HEK293 (cell line): ENCODE measurements at regions not wholly inside any gene's neighbourhood (a gene's known extent, or its start where the extent isn't known, plus 50 kb on each side); places are given as distances from the start of the nearest gene placed in this dataset.

ENCODE experiments used
- CTCF ChIA-PET: fragments of 350-600 bp; formaldehyde crosslinking; extraction: SDS; loops from one replicate; lab custom pipeline; 2021; ENCODE audit warnings: antibody characterized with exemption; lab: Yijun Ruan, JAX
- POLR2A ChIA-PET: fragments of 300-600 bp; formaldehyde crosslinking; extraction: SDS; loops from one replicate; lab custom pipeline; 2020; ENCODE audit warnings: antibody characterized with exemption, inconsistent platforms; lab: Yijun Ruan, JAX
- H3K27ac ChIP-seq: fragments of 200-500 bp; sonication (Bioruptor generic); 2 replicates; pipeline ENCODE4 v1.5.1; 2014; ENCODE audit warnings: low read depth, low read length, control low read depth, inconsistent platforms; ENCODE audit errors: extremely low read depth
- H3K36me3 ChIP-seq, 2 experiments: fragments of 200-500 bp in 1 of 2; sonication (Bioruptor generic) in 1 of 2; 1 replicate in 1 of 2; 2 replicates in 1 of 2; pipeline ENCODE4 v1.5.1; 2014 to 2017; ENCODE audit warnings: inconsistent platforms in 2 of 2, low read length in 2 of 2; ENCODE audit not compliant: control insufficient read depth in 2 of 2, insufficient read depth in 1 of 2
- H3K4me1 ChIP-seq: fragments of 200-500 bp; sonication (Bioruptor generic); 2 replicates; pipeline ENCODE4 v1.5.1; 2014; ENCODE audit warnings: mild to moderate bottlenecking, low read length, inconsistent platforms; ENCODE audit not compliant: control insufficient read depth, insufficient read depth
- H3K4me3 ChIP-seq: 2 replicates; pipeline ENCODE4 v1.5.1; 2011; ENCODE audit warnings: low read depth, mild to moderate bottlenecking, control low read depth, low read length, moderate library complexity
- H3K9me3 ChIP-seq: fragments of 200-500 bp; sonication (Bioruptor generic); 2 replicates; pipeline ENCODE4 v1.5.1; 2014; ENCODE audit warnings: low read depth, low read length, inconsistent platforms; ENCODE audit not compliant: control insufficient read depth, insufficient read depth
- BCL11B ChIP-seq: fragments of 450-650 bp; formaldehyde crosslinking; IDR thresholded peaks from 2 replicates; pipeline ENCODE4 v1.5.1; 2016; ENCODE audit warnings: low read depth, missing biosample characterization, missing genetic modification characterization
- IKZF3 ChIP-seq: fragments of 450-650 bp; IDR thresholded peaks from 2 replicates; pipeline ENCODE4 v1.5.0; 2018; ENCODE audit warnings: missing biosample characterization, mild to moderate bottlenecking, missing genetic modification characterization, moderate library complexity
- PRDM1 ChIP-seq: fragments of 450-650 bp; formaldehyde crosslinking; IDR thresholded peaks from 2 replicates; pipeline ENCODE4; 2016; ENCODE audit warnings: missing biosample characterization, missing genetic modification characterization
- SCRT1 ChIP-seq: fragments of 450-650 bp; formaldehyde crosslinking; IDR thresholded peaks from 2 replicates; pipeline ENCODE4 v1.5.1; 2016; ENCODE audit warnings: missing biosample characterization, missing genetic modification characterization, borderline replicate concordance
- SP7 ChIP-seq: fragments of 450-650 bp; formaldehyde crosslinking; IDR thresholded peaks from 2 replicates; pipeline ENCODE4 v1.5.1; 2016; ENCODE audit warnings: missing biosample characterization, missing genetic modification characterization
- ZEB2 ChIP-seq: fragments of 450-650 bp; formaldehyde crosslinking; IDR thresholded peaks from 2 replicates; pipeline ENCODE4 v1.5.1; 2016; ENCODE audit warnings: missing biosample characterization, missing genetic modification characterization
- ZFP37 ChIP-seq: fragments of 450-650 bp; formaldehyde crosslinking; IDR thresholded peaks from 2 replicates; pipeline ENCODE4 v1.5.1; 2016; ENCODE audit warnings: missing biosample characterization, missing genetic modification characterization
- ZNF140 ChIP-seq: fragments of 450-650 bp; formaldehyde crosslinking; IDR thresholded peaks from 2 replicates; pipeline ENCODE4 v1.5.1; 2016; ENCODE audit warnings: missing biosample characterization, missing genetic modification characterization
- ZNF19 ChIP-seq: fragments of 450-650 bp; formaldehyde crosslinking; IDR thresholded peaks from 2 replicates; pipeline ENCODE4; 2016; ENCODE audit warnings: missing biosample characterization, missing genetic modification characterization, low read depth
- ZNF211 ChIP-seq: fragments of 450-650 bp; formaldehyde crosslinking; IDR thresholded peaks from 2 replicates; pipeline ENCODE4 v1.5.1; 2016; ENCODE audit warnings: low read depth, missing biosample characterization, missing genetic modification characterization
- ZNF341 ChIP-seq: fragments of 450-650 bp; formaldehyde crosslinking; IDR thresholded peaks from 2 replicates; pipeline ENCODE4; 2016; ENCODE audit warnings: low read depth, missing biosample characterization, missing genetic modification characterization
- ZNF544 ChIP-seq: fragments of 450-650 bp; formaldehyde crosslinking; IDR thresholded peaks from 2 replicates; pipeline ENCODE4 v1.5.0; 2017; ENCODE audit warnings: missing biosample characterization, missing genetic modification characterization
- ZNF555 ChIP-seq: fragments of 450-650 bp; formaldehyde crosslinking; conservative IDR thresholded peaks from 2 replicates; pipeline ENCODE4 v1.5.1; 2017; ENCODE audit warnings: missing biosample characterization, mild to moderate bottlenecking, missing genetic modification characterization, inconsistent platforms
- ZNF560 ChIP-seq: fragments of 450-650 bp; formaldehyde crosslinking; IDR thresholded peaks from 2 replicates; pipeline ENCODE4 v1.5.1; 2017; ENCODE audit warnings: missing biosample characterization, missing genetic modification characterization, borderline replicate concordance
- ZNF664 ChIP-seq: fragments of 450-650 bp; formaldehyde crosslinking; IDR thresholded peaks from 2 replicates; pipeline ENCODE4 v1.5.1; 2016; ENCODE audit warnings: missing biosample characterization, missing genetic modification characterization
- ZNF785 ChIP-seq: fragments of 450-650 bp; formaldehyde crosslinking; IDR thresholded peaks from 2 replicates; pipeline ENCODE4 v1.5.1; 2016; ENCODE audit warnings: missing biosample characterization, missing genetic modification characterization
- TF ChIP-seq, protein P1 (sequence below): fragments of 450-650 bp; formaldehyde crosslinking; IDR thresholded peaks from 2 replicates; pipeline ENCODE4 v1.5.1; 2016; ENCODE audit warnings: missing biosample characterization, missing genetic modification characterization
- TF ChIP-seq, protein P2 (sequence below): fragments of 450-650 bp; formaldehyde crosslinking; IDR thresholded peaks from 2 replicates; pipeline ENCODE4 v1.5.1; 2017; ENCODE audit warnings: missing biosample characterization, missing genetic modification characterization
- TF ChIP-seq, protein P3 (sequence below): IDR thresholded peaks from 2 replicates; pipeline ENCODE4 v1.6.1; 2011; ENCODE audit warnings: mild to moderate bottlenecking, low read depth, low read length, borderline replicate concordance
- TF ChIP-seq, protein P4 (sequence below): fragments of 450-650 bp; IDR thresholded peaks from 2 replicates; pipeline ENCODE4 v1.5.1; 2018; ENCODE audit warnings: missing biosample characterization, mild to moderate bottlenecking, missing genetic modification characterization
- TF ChIP-seq, protein P5 (sequence below): fragments of 450-650 bp; formaldehyde crosslinking; IDR thresholded peaks from 2 replicates; pipeline ENCODE4 v1.5.1; 2016; ENCODE audit warnings: missing biosample characterization, missing genetic modification characterization
- TF ChIP-seq, protein P6 (sequence below): fragments of 450-650 bp; formaldehyde crosslinking; IDR thresholded peaks from 2 replicates; pipeline ENCODE4 v1.5.1; 2017; ENCODE audit warnings: missing biosample characterization, missing genetic modification characterization
- TF ChIP-seq, protein P7 (sequence below): fragments of 450-650 bp; formaldehyde crosslinking; IDR thresholded peaks from 2 replicates; pipeline ENCODE4 v1.5.1; 2016; ENCODE audit warnings: missing biosample characterization, missing genetic modification characterization

DNA sequence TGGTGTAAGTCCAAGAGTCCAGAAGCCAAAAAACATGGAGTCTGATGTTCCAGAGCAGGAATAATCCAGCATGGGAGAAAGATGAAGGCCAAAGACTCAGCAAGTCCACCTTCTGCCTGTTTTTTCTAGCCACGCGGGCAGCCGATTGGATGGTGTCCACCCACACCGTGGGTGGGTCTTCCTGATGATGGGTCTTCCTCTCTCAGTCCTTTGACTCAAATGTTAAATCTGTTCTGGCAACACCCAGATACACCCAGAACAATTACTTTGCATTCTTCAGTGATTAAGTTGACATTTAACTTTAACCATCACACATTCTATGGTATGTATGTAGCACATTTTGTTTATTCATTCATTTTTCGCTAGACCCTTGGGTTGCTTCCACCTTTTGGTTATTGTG is 944.4 kb downstream of the PLA2G4A start:
- no peaks in the 10 kb centered on the region for H3K9me3 ChIP-seq
- ChIA-PET CTCF (no interaction called here), POLR2A (no interaction called here)
- no peak overlapping the region for H3K4me3 ChIP-seq
- no peaks in the 10 kb centered on the region for H3K36me3 ChIP-seq
- no peak overlapping the region for H3K27ac ChIP-seq
- TF ChIP-seq, protein P1, sequence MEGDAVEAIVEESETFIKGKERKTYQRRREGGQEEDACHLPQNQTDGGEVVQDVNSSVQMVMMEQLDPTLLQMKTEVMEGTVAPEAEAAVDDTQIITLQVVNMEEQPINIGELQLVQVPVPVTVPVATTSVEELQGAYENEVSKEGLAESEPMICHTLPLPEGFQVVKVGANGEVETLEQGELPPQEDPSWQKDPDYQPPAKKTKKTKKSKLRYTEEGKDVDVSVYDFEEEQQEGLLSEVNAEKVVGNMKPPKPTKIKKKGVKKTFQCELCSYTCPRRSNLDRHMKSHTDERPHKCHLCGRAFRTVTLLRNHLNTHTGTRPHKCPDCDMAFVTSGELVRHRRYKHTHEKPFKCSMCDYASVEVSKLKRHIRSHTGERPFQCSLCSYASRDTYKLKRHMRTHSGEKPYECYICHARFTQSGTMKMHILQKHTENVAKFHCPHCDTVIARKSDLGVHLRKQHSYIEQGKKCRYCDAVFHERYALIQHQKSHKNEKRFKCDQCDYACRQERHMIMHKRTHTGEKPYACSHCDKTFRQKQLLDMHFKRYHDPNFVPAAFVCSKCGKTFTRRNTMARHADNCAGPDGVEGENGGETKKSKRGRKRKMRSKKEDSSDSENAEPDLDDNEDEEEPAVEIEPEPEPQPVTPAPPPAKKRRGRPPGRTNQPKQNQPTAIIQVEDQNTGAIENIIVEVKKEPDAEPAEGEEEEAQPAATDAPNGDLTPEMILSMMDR: no peak
- no peak for TF ChIP-seq ZFP37 (tag by site-specific recombination)
- TF ChIP-seq ZNF544: no peak
- TF ChIP-seq, protein P2, sequence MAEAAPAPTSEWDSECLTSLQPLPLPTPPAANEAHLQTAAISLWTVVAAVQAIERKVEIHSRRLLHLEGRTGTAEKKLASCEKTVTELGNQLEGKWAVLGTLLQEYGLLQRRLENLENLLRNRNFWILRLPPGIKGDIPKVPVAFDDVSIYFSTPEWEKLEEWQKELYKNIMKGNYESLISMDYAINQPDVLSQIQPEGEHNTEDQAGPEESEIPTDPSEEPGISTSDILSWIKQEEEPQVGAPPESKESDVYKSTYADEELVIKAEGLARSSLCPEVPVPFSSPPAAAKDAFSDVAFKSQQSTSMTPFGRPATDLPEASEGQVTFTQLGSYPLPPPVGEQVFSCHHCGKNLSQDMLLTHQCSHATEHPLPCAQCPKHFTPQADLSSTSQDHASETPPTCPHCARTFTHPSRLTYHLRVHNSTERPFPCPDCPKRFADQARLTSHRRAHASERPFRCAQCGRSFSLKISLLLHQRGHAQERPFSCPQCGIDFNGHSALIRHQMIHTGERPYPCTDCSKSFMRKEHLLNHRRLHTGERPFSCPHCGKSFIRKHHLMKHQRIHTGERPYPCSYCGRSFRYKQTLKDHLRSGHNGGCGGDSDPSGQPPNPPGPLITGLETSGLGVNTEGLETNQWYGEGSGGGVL: no peak
- TF ChIP-seq, protein P3, sequence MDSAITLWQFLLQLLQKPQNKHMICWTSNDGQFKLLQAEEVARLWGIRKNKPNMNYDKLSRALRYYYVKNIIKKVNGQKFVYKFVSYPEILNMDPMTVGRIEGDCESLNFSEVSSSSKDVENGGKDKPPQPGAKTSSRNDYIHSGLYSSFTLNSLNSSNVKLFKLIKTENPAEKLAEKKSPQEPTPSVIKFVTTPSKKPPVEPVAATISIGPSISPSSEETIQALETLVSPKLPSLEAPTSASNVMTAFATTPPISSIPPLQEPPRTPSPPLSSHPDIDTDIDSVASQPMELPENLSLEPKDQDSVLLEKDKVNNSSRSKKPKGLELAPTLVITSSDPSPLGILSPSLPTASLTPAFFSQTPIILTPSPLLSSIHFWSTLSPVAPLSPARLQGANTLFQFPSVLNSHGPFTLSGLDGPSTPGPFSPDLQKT: no peak
- TF ChIP-seq ZNF555 (tag by site-specific recombination): no peak
- TF ChIP-seq ZNF19: no peak
- TF ChIP-seq, protein P4, sequence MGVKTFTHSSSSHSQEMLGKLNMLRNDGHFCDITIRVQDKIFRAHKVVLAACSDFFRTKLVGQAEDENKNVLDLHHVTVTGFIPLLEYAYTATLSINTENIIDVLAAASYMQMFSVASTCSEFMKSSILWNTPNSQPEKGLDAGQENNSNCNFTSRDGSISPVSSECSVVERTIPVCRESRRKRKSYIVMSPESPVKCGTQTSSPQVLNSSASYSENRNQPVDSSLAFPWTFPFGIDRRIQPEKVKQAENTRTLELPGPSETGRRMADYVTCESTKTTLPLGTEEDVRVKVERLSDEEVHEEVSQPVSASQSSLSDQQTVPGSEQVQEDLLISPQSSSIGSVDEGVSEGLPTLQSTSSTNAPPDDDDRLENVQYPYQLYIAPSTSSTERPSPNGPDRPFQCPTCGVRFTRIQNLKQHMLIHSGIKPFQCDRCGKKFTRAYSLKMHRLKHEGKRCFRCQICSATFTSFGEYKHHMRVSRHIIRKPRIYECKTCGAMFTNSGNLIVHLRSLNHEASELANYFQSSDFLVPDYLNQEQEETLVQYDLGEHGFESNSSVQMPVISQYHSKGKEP (tag by site-specific recombination): no peak
- no peak for TF ChIP-seq SCRT1 (tag by site-specific recombination)
- TF ChIP-seq SP7 (tag by site-specific recombination): no peak
- TF ChIP-seq, protein P5, sequence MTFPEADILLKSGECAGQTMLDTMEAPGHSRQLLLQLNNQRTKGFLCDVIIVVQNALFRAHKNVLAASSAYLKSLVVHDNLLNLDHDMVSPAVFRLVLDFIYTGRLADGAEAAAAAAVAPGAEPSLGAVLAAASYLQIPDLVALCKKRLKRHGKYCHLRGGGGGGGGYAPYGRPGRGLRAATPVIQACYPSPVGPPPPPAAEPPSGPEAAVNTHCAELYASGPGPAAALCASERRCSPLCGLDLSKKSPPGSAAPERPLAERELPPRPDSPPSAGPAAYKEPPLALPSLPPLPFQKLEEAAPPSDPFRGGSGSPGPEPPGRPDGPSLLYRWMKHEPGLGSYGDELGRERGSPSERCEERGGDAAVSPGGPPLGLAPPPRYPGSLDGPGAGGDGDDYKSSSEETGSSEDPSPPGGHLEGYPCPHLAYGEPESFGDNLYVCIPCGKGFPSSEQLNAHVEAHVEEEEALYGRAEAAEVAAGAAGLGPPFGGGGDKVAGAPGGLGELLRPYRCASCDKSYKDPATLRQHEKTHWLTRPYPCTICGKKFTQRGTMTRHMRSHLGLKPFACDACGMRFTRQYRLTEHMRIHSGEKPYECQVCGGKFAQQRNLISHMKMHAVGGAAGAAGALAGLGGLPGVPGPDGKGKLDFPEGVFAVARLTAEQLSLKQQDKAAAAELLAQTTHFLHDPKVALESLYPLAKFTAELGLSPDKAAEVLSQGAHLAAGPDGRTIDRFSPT (tag by site-specific recombination): no peak
- no peak for TF ChIP-seq ZNF211 (tag by site-specific recombination)
- no peak for TF ChIP-seq ZNF785 (tag by site-specific recombination)
- no peaks in the 10 kb centered on the region for H3K4me1 ChIP-seq

DNA sequence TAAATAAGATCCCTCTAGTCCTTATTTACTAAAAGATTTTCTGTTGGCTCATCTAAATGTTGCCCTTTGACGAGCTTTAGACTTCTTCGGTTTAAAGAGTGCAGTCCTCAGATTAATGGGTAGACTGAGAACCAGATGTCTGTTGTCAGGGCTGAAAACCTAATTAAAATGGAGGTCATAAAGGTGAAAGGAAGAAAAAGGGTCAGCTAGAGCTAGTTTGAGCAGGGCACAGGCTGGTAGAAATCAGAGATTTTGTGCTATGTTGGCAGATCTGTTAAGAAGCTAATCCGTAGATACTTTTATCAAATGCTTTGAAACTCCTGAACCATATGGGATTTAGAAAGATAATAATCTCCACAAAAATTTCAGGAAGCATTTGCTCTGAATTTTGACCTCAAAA is 959.0 kb downstream of the PLA2G4A start:
- POLR2A ChIA-PET: no interaction called here
- CTCF ChIA-PET: no interaction called here
- H3K9me3 ChIP-seq: no peaks in the 10 kb centered on the region
- H3K36me3 ChIP-seq: no peaks in the 10 kb centered on the region
- no peaks in the 10 kb centered on the region for H3K4me1 ChIP-seq
- H3K4me3 ChIP-seq: no peak overlapping the region
- no peak overlapping the region for H3K27ac ChIP-seq
- TF ChIP-seq, protein P6, sequence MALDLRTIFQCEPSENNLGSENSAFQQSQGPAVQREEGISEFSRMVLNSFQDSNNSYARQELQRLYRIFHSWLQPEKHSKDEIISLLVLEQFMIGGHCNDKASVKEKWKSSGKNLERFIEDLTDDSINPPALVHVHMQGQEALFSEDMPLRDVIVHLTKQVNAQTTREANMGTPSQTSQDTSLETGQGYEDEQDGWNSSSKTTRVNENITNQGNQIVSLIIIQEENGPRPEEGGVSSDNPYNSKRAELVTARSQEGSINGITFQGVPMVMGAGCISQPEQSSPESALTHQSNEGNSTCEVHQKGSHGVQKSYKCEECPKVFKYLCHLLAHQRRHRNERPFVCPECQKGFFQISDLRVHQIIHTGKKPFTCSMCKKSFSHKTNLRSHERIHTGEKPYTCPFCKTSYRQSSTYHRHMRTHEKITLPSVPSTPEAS (tag by site-specific recombination): no peak
- TF ChIP-seq PRDM1 (no peak), ZNF341 (tag by site-specific recombination) (no peak), IKZF3 (tag by site-specific recombination) (no peak), ZEB2 (tag by site-specific recombination) (no peak), ZNF560 (tag by site-specific recombination) (no peak), ZNF140 (no peak), ZNF664 (tag by site-specific recombination) (no peak), BCL11B (no peak)
- TF ChIP-seq, protein P7, sequence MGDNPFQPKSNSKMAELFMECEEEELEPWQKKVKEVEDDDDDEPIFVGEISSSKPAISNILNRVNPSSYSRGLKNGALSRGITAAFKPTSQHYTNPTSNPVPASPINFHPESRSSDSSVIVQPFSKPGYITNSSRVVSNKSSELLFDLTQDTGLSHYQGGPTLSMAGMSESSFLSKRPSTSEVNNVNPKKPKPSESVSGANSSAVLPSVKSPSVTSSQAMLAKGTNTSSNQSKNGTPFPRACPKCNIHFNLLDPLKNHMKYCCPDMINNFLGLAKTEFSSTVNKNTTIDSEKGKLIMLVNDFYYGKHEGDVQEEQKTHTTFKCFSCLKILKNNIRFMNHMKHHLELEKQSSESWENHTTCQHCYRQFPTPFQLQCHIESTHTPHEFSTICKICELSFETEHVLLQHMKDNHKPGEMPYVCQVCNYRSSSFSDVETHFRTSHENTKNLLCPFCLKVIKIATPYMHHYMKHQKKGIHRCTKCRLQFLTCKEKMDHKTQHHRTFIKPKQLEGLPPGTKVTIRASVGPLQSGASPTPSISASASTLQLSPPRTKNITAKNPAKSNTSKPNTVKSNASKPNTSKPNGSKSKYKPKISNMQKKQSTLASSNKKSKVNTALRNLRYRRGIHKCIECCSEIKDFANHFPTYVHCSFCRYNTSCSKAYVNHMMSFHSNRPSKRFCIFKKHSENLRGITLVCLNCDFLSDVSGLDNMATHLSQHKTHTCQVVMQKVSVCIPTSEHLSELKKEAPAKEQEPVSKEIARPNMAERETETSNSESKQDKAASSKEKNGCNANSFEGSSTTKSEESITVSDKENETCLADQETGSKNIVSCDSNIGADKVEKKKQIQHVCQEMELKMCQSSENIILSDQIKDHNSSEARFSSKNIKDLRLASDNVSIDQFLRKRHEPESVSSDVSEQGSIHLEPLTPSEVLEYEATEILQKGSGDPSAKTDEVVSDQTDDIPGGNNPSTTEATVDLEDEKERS (tag by site-specific recombination): no peak
